Activated naive CD4-positive, alpha-beta T cell treated with anti-CD3 and anti-CD28 coated beads, Interleukin-2, amount 50 U/mL, for 24 hours (primary cell): ENCODE measurements at regions not wholly inside any gene's neighbourhood (a gene's known extent, or its start where the extent isn't known, plus 50 kb on each side); places are given as distances from the start of the nearest gene placed in this dataset.

ENCODE experiments used
- H3K27ac Mint-ChIP-seq: one replicate; pipeline ENCODE4 v1.8.0; 2021; ENCODE audit warnings: mild to moderate bottlenecking, mixed read lengths
- H3K27me3 Mint-ChIP-seq: one replicate; pipeline ENCODE4 v1.8.0; 2021; ENCODE audit warnings: mixed read lengths
- H3K36me3 Mint-ChIP-seq: one replicate; pipeline ENCODE4 v1.8.0; 2021; ENCODE audit warnings: mixed read lengths
- H3K4me1 Mint-ChIP-seq: one replicate; pipeline ENCODE4 v1.8.0; 2021; ENCODE audit warnings: mixed read lengths
- H3K4me3 Mint-ChIP-seq: one replicate; pipeline ENCODE4 v1.8.0; 2021; ENCODE audit warnings: mild to moderate bottlenecking, mixed read lengths
- H3K9me3 Mint-ChIP-seq: one replicate; pipeline ENCODE4 v1.8.0; 2021; ENCODE audit warnings: mixed read lengths

DNA sequence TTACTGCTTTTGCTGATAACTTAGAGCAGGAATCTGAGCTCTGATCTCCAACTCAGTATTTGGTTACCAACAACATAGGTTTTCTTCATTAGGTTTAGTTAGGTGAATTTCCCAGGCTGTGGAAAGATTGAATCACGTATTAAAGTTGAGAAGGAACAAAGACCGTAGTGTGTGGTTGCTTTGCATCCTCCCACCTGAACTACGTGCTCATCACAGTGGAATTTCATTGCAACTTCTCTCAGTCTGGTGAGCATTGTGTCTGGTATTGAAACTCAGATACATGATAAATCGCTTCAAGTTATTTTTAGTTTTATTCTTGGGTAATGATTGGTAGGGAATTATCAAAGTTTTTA is 139.4 kb upstream of the AKR1E2 start:
- Mint-ChIP-seq H3K27ac (peak overlapping the region; percentile 96), H3K9me3 (no peaks in the 10 kb centered on the region), H3K4me1 (peaks cover 38% of the 10 kb centered on the region), H3K27me3 (peaks cover 7% of the 10 kb centered on the region), H3K36me3 (no peaks in the 10 kb centered on the region), H3K4me3 (peak overlapping the region; percentile 57)

DNA sequence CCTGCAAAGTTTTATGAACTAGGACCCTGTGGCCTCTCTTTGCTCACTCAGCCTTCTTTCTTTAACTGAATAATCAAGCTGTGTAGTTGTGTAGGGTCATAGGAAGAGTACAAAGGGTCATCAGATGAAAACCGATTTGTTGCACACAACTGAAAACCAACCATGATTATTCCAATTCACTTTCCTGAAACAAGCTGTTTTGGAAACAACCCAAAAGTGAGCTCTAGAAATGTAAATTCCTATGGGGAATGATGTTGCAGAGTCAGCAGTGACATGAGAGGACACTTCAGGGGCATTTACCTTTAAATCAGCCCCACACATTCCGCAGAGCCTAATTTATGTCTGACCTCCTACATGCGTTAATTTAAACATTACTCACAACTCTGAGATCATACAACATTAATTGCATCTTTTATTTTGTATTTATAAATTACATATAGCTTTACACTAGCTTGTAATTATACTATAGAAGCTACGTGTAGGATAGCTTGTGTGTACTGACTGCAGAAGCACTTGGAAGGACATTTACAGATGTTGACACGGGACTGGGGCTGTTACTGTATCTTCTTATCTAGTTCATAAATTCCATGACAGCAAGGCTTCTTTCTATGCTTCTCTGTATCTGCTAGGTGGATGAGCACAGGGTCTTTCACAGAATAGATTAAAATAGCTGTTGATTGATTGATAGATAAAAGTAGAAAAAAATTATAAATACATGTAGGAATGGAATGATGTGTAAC is 139.9 kb upstream of the AKR1E2 start:
- Mint-ChIP-seq H3K27me3 (peaks cover 7% of the 10 kb centered on the region), H3K27ac (peak overlapping the region; percentile 96), H3K36me3 (no peaks in the 10 kb centered on the region), H3K9me3 (no peaks in the 10 kb centered on the region), H3K4me3 (peak overlapping the region; percentile 2), H3K4me1 (peaks cover 38% of the 10 kb centered on the region)

DNA sequence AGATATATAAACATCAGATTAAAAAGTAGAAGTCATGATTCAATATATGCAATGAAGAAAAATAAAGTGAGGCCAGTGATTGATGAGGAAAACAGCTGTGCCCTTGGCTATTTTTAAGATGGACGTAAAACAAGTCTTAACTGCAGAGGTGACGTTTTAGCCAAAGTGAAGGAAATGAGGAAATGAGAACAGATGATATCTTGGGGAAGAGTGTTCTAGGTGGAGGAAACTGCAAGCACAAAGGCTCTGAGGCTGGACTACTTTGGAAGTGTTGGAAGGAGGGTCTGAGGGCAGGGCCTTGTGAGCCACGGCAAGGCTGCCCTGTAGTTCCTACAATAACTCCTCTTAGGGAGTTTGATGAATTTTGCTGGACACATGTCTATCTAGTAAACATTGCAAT is 140.5 kb upstream of the AKR1E2 start:
- Mint-ChIP-seq H3K27me3 (peaks cover 7% of the 10 kb centered on the region), H3K9me3 (no peaks in the 10 kb centered on the region), H3K36me3 (no peaks in the 10 kb centered on the region), H3K4me3 (peak overlapping the region; percentile 16), H3K4me1 (peaks cover 38% of the 10 kb centered on the region), H3K27ac (peak overlapping the region; percentile 96)

DNA sequence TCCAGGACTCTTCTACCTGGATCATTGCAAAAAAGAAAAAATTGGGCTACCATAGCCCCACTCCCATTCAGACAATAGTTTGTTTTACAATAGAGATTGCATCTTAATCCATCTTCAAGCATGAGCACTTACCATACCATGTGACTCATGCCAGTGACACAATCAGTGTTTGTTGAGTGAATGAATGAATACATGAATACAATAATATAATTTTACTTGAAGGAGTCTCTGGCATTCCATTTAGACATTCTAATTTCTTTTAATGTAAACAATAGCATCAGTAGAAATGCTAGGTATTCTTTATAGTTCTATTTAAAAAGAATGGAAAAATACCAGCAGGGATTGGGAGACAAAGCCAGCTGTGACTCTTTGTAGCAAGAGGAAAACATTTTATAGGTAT is 141.6 kb upstream of the AKR1E2 start:
- H3K36me3 Mint-ChIP-seq: no peaks in the 10 kb centered on the region
- peaks cover 38% of the 10 kb centered on the region for H3K4me1 Mint-ChIP-seq
- no peak overlapping the region for H3K4me3 Mint-ChIP-seq
- H3K9me3 Mint-ChIP-seq: no peaks in the 10 kb centered on the region
- H3K27ac Mint-ChIP-seq: peak overlapping the region; percentile 52
- H3K27me3 Mint-ChIP-seq: peaks cover 7% of the 10 kb centered on the region

DNA sequence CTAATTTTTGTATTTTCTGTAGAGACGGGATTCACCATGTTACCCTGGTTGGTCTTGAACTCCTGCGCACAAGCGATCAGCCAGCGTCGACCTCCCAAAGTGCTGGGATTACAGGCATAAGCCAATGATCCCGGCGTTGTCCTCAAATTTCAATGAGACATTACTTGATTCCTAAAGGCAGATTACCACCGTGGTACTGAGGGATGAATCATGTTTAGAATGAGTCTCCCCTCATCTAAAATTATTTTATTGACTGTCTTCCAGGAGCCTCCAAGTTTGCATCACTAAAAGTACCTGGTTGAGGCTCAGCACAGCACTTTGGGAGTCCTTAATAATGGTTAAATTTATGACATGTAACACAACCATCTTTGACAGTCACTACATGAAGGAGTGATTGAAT is 142.2 kb upstream of the AKR1E2 start:
- Mint-ChIP-seq H3K4me3 (no peak overlapping the region), H3K9me3 (no peaks in the 10 kb centered on the region), H3K27ac (no peak overlapping the region), H3K36me3 (no peaks in the 10 kb centered on the region), H3K4me1 (peaks cover 37% of the 10 kb centered on the region), H3K27me3 (peaks cover 8% of the 10 kb centered on the region)

DNA sequence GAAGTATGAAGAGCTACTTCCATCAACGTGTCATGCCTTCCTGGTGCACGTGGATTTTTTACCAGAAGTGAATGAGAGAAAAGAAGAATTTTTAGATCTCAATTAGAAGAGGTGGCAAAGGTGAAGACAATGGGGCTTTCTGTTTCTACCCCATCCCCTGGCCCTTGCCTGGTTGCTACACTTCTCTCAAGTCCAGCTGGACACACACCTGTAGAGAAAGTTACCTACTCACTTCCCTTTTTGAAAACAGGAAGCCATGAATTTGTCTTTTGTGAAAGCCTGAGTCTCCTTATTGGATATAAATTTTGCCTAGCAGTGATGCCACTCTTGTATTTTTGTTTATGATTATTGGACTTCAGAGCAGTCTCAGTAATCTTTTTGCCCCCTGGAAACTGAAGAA is 142.9 kb upstream of the AKR1E2 start:
- H3K9me3 Mint-ChIP-seq: no peaks in the 10 kb centered on the region
- H3K27ac Mint-ChIP-seq: no peak overlapping the region
- peaks cover 10% of the 10 kb centered on the region for H3K27me3 Mint-ChIP-seq
- H3K4me3 Mint-ChIP-seq: no peak overlapping the region
- no peaks in the 10 kb centered on the region for H3K36me3 Mint-ChIP-seq
- peaks cover 30% of the 10 kb centered on the region for H3K4me1 Mint-ChIP-seq

DNA sequence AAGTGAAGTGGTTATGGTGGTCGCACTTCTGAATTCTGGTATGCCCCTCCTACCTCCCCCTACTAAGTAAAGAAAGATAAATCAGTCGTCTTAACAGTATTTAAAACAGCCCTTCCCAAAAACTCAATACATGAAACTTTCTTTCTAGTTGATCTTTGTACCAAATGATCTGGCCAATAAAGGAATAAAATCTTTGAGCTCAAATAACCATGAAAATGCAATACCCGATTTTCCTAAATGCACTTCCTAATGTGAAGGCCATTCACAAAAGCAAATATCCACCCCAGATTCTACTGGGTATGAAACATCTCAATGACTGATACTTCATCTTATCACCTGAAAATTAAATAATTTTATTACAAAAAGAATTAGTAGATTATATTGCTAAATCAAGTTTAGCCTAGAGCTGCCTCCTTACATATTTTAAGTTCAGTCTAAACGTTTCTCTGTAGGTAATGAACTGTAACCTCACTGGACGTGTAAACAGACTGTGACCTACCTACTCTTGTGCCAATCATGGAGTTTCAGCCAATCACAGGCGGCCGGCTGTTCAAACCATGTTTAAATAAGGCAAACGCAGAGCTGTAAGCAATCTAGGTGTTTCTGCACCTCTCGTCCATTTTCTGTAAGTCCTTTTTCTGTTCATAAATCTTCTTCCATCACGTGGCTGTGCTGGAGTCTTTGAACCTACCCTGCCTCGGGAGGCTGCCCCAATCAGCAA is 146.9 kb upstream of the AKR1E2 start:
- H3K4me3 Mint-ChIP-seq: no peak overlapping the region
- H3K27ac Mint-ChIP-seq: no peak overlapping the region
- no peaks in the 10 kb centered on the region for H3K9me3 Mint-ChIP-seq
- H3K4me1 Mint-ChIP-seq: no peaks in the 10 kb centered on the region
- H3K36me3 Mint-ChIP-seq: no peaks in the 10 kb centered on the region
- H3K27me3 Mint-ChIP-seq: peaks cover 19% of the 10 kb centered on the region

DNA sequence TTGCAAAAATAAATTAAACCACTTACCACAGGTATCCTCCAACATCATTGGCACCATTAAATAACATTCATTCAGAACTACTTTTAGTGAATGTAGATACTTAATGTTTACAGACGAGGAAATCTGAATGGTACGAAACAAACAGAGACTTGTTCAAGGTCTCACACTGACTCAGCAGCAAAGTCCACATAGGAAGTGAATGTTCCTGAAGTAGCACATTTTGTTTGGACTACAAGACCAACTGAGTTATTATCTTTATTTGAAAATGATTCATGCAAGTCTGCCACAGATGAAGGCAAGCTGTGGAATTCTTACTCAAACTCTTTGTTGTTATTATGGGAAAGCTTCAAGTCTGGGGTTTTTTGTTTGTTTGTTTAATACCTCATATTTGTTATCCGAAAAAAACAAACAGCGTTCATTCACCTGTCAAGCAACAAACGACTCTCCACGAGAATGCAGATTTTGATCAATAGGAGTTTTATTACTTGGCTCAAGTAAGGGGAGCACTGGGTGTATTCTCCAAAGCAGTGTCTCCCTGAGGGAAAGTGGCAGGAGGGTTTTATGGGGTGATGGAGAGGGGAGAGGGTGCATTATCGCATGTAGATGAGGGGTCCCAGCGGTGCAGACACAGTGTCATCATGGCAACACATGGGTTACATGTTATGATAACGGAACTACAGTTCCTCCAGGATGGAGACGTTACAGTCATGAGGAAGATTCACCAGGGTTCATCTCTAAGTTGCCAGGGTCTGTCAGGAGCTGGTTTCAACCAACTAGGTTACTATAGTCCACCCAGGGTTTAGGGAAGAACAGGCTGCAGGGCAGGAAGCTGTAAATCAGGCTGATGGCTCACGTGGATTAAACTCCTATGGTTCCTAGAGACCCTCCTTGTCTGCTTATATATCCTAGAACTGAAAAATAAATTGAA is 147.7 kb upstream of the AKR1E2 start:
- Mint-ChIP-seq H3K36me3 (no peaks in the 10 kb centered on the region), H3K9me3 (no peaks in the 10 kb centered on the region), H3K4me1 (no peaks in the 10 kb centered on the region), H3K27me3 (peaks cover 21% of the 10 kb centered on the region), H3K4me3 (no peak overlapping the region), H3K27ac (peak overlapping the region; percentile 8)

DNA sequence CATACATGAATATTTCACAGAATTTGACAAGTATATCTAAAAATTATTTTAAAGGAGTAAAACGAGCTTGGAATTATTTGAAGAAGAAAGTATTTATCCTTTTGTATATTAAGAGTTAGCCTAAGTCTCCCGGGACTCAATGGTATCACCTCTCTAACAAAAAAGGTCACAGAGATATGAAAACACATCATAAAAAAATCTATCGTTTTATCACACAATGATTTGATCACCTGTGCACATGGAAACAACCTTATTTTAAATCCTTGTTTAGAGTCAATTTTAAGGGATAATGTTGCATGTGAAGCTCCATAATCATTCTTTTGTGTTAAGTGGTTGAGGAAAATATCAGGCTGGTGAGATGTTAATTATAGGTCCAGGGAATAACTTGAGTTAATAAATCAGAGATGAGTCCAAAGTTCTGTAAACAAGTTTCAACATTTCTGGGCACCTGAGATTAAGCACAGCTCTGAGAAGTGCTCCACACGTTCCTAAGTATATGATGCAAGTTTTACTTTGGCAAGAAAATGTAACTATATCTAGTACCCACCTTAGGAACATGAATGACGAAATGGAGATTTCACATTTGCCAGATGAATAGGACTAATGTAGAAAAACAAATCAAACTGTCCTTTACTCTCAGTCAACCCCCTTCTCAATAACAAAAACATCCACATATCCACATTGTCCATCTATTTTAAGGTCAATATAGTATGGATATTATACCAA is 148.5 kb upstream of the AKR1E2 start:
- Mint-ChIP-seq H3K27me3 (peaks cover 19% of the 10 kb centered on the region), H3K4me3 (no peak overlapping the region), H3K27ac (no peak overlapping the region), H3K9me3 (no peaks in the 10 kb centered on the region), H3K36me3 (no peaks in the 10 kb centered on the region), H3K4me1 (no peaks in the 10 kb centered on the region)

DNA sequence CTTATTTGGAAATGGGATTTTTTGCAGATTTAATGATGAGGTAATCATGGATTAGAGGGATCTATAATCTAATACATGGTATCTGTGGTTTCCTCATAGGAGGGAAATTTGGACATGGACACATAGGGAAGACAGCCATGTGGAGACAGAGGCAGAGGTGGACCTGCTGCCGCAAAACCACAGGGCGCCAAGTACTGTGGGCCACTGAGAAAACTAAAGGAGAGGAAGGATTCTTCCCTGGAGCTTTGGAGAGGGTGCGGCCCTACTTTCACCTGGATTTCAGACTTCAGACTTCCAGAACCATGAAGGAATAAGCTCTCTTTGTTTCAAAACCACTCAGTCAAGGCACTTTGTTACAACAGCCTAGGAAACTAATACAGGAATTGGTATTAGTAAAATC is 149.4 kb upstream of the AKR1E2 start:
- peaks cover 19% of the 10 kb centered on the region for H3K27me3 Mint-ChIP-seq
- no peaks in the 10 kb centered on the region for H3K36me3 Mint-ChIP-seq
- no peak overlapping the region for H3K4me3 Mint-ChIP-seq
- no peaks in the 10 kb centered on the region for H3K4me1 Mint-ChIP-seq
- no peak overlapping the region for H3K27ac Mint-ChIP-seq
- no peaks in the 10 kb centered on the region for H3K9me3 Mint-ChIP-seq

DNA sequence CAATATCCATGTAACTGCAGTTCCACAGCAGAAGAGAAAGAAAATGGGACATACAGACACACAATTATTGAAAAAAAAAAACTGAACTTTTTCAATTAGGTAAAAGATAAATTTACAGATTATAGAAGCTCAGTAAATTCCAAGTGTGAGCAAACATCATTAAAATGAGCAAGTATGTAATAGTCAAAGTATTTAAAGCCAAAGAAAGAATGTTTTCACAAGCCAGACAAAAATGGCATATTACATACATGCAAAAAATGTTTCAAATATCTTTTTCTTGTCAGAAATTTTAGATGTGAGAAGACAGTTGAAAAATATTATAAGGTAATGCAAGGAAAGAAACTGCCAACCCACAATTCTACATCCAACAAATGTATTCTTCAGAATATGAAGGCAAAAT is 150.2 kb upstream of the AKR1E2 start:
- no peak overlapping the region for H3K27ac Mint-ChIP-seq
- no peaks in the 10 kb centered on the region for H3K9me3 Mint-ChIP-seq
- H3K4me1 Mint-ChIP-seq: no peaks in the 10 kb centered on the region
- peaks cover 22% of the 10 kb centered on the region for H3K27me3 Mint-ChIP-seq
- H3K36me3 Mint-ChIP-seq: no peaks in the 10 kb centered on the region
- H3K4me3 Mint-ChIP-seq: no peak overlapping the region

DNA sequence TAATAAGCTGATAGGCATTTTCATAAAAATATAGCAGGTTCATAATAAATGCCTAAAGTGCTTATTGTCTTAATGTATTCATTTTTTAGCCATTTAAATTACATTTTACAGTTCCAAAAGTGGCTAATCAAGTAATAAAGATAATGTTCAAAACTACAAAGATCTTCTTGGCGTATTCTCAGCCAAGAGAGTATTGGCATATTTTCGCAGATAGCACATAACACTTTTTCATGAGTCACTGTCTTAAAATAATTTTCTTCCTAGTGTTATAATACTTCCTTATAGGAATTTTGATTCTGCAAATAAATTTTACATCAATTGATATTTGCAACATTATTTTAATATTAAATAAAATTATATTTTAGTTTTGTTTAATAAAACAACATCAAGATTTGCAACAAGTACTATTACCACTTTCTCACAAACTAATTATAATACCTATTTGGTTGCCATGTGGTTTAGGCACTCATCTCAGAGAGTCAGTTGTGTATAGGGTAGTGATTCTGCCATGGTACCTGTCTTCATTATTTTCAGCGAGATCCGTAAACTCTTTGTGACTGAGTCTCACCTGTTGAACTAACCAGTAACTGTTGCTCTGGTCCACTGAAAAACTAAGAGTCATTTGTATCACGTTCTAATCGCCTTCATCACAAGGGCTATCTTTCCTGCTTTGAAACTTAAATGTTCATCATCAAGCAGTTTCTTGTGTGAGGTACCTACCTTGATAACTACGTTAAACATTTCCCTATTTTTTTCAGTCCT is 152.5 kb upstream of the AKR1E2 start:
- H3K27me3 Mint-ChIP-seq: peaks cover 20% of the 10 kb centered on the region

DNA sequence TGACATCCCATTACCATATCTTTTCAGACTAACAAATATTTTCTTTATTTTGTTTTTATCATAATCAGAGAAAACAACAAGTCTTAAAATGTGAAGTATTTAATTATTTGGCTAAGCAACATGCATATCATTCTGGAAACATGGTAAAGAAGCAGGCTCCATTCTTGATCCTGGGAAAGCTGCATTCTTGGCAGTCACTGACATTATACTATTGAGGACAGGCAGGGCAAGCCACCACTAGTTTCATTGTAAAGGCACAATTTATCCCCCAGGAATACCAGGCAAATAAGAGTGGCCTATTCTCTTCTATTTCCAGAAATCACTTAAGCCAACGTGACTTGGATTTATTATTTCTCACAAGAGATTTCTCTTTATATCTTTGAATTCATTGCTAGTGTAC is 153.8 kb upstream of the AKR1E2 start:
- Mint-ChIP-seq H3K27ac (no peak overlapping the region), H3K36me3 (peaks cover 2% of the 10 kb centered on the region), H3K27me3 (peaks cover 17% of the 10 kb centered on the region), H3K4me3 (no peak overlapping the region), H3K4me1 (no peaks in the 10 kb centered on the region), H3K9me3 (no peaks in the 10 kb centered on the region)

More for the DNA sequence above, 152.5 kb upstream of the AKR1E2 start:
- Mint-ChIP-seq H3K4me1 (no peaks in the 10 kb centered on the region), H3K4me3 (no peak overlapping the region), H3K9me3 (no peaks in the 10 kb centered on the region), H3K27ac (no peak overlapping the region), H3K36me3 (peaks cover 2% of the 10 kb centered on the region)

DNA sequence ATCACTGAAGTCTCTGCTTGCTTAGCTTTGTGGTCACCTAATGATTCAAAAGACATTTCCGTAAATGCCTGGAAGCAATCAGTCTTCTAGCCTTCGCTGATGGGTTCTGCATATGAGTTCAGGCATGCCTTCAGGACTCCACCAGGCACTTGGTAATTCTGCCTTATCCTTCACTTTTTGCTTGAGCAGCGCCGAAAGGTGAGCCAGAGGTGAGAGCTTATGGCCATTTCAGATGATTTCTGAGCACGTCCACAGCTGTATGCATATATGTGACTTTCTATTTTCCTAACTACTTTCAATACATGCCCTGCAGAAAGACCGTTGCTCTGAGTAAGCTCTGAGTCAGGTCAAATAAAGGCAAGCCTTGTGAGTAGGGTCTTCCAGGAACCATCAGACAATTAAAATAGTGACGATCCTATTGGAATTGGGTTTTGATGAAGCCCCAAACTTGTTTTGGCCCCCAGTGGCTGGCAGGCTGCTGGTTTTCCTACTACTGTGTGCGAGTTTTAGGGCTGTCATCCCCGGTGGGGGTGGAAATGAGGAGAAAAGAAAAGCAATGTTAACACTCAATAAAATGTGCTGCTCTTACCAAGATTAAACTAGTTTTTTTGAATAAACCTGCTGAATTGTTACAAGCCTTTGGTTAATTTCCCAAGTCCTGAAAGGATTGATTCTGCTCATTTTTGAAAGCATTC is 154.4 kb upstream of the AKR1E2 start:
- peaks cover 17% of the 10 kb centered on the region for H3K27me3 Mint-ChIP-seq
- H3K4me1 Mint-ChIP-seq: no peaks in the 10 kb centered on the region
- no peaks in the 10 kb centered on the region for H3K9me3 Mint-ChIP-seq
- no peak overlapping the region for H3K4me3 Mint-ChIP-seq
- H3K27ac Mint-ChIP-seq: no peak overlapping the region
- peaks cover 2% of the 10 kb centered on the region for H3K36me3 Mint-ChIP-seq
